K562 (cell line): ENCODE measurements at regions not wholly inside any gene's neighbourhood (a gene's known extent, or its start where the extent isn't known, plus 50 kb on each side); places are given as distances from the start of the nearest gene placed in this dataset.

ENCODE experiments used
- ATAC-seq: fragments of 200-7000 bp; cut with Tn5 transposase; 3 replicates; pipeline ENCODE4 v1.9.1; 2020; ENCODE audit warnings: moderate library complexity
- BruUV-seq: library from RNA; stranded (reverse); fragments of 400-500 nt; replicated peaks from 2 replicates; lab custom pipeline; 2021; lab: Mats Ljungman, UMichigan
- CTCF ChIA-PET: fragments of 300-600 bp; formaldehyde crosslinking; extraction: SDS; loops from one replicate; lab custom pipeline; 2021; ENCODE audit warnings: low intra/inter-chr PET ratio; lab: Yijun Ruan, JAX
- POLR2A ChIA-PET: fragments of 300-600, 350-650 bp; sonication (Branson Sonifier 250); formaldehyde crosslinking; extraction: SDS; loops from one replicate; lab custom pipeline; 2021; ENCODE audit warnings: antibody characterized with exemption, inconsistent platforms; lab: Yijun Ruan, JAX
- DNase-seq, 4 experiments: peaks; one replicate each; pipeline versions ENCODE4 v3.0.0 to v3.0.0-alpha.2; 2011 to 2018; ENCODE audit warnings: low spot score in 3 of 4, mixed read lengths in 3 of 4; ENCODE audit errors: extremely low read depth in 1 of 4
- FAIRE-seq: peaks from 2 replicates; lab custom pipeline; 2011; peaks lifted over from hg19 to GRCh38; lab: Jason Lieb, UNC
- H2AFZ ChIP-seq: 2 replicates; pipeline ENCODE4 v1.6.0; 2011; ENCODE audit warnings: low read depth, low read length, control low read depth, inconsistent platforms
- H3K27ac ChIP-seq: fragments of 200-600 bp; 3 replicates; pipeline ENCODE4 v1.8.0; 2011; ENCODE audit warnings: low read depth, mild to moderate bottlenecking, control low read depth, inconsistent platforms, low read length, moderate library complexity, mixed read lengths; ENCODE audit errors: extremely low read depth
- H3K27me3 ChIP-seq, 2 experiments: fragments of 300-600 bp in 1 of 2; 2 replicates in 1 of 2; 3 replicates in 1 of 2; pipeline versions ENCODE4 v1.6.0 to v1.8.0; 2011; ENCODE audit warnings: inconsistent platforms in 2 of 2, low read length in 2 of 2, mild to moderate bottlenecking in 1 of 2, mixed read lengths in 1 of 2, moderate library complexity in 1 of 2; ENCODE audit not compliant: control insufficient read depth in 2 of 2, insufficient read depth in 2 of 2
- H3K36me3 ChIP-seq: fragments of 300-600 bp; 3 replicates; pipeline ENCODE4 v1.8.0; 2011; ENCODE audit warnings: mild to moderate bottlenecking, low read length, inconsistent platforms; ENCODE audit not compliant: control insufficient read depth, insufficient read depth
- H3K4me1 ChIP-seq, 2 experiments: fragments of 200-600 bp in 1 of 2; replicated peaks in 1 of 2; 2 replicates in 1 of 2; 3 replicates in 1 of 2; pipeline versions ENCODE4 v1.5.1 to v1.8.0; 2011; ENCODE audit warnings: inconsistent platforms in 2 of 2, low read length in 2 of 2, mild to moderate bottlenecking in 1 of 2, mixed read lengths in 1 of 2, moderate library complexity in 1 of 2; ENCODE audit not compliant: control insufficient read depth in 2 of 2, insufficient read depth in 2 of 2
- H3K4me2 ChIP-seq: 2 replicates; pipeline ENCODE4 v1.6.1; 2011; ENCODE audit warnings: low read length, control low read depth, inconsistent platforms, mixed read lengths; ENCODE audit not compliant: insufficient read depth
- H3K4me3 ChIP-seq: fragments of 200-600 bp; sonication (generic), shearing (Covaris generic); 2 replicates; pipeline ENCODE4 v1.5.1; 2016; ENCODE audit warnings: control low read depth, inconsistent platforms
- H3K79me2 ChIP-seq: fragments of 200-600 bp; 3 replicates; pipeline ENCODE4 v1.8.0; 2011; ENCODE audit warnings: low read length, inconsistent platforms; ENCODE audit not compliant: control insufficient read depth, insufficient read depth
- H3K9ac ChIP-seq, 2 experiments: 2 replicates each; pipeline versions ENCODE4 v1.6.0 to v1.6.1; 2011; ENCODE audit warnings: low read depth in 2 of 2, low read length in 2 of 2, control low read depth in 1 of 2, inconsistent platforms in 1 of 2, mild to moderate bottlenecking in 1 of 2, mixed read lengths in 1 of 2; ENCODE audit not compliant: insufficient read depth in 1 of 2
- H3K9me1 ChIP-seq: one replicate; pipeline ENCODE4 v1.6.0; 2011; ENCODE audit warnings: inconsistent platforms, mild to moderate bottlenecking, low read length, moderate library complexity; ENCODE audit not compliant: control insufficient read depth, insufficient read depth
- H3K9me3 ChIP-seq: replicated peaks from 2 replicates; pipeline ENCODE4 v1.5.1; 2011; ENCODE audit warnings: low read depth, low read length, inconsistent platforms; ENCODE audit not compliant: control insufficient read depth, insufficient read depth
- H4K20me1 ChIP-seq: replicated peaks from 2 replicates; pipeline ENCODE4 v1.6.1; 2011; ENCODE audit warnings: low read length, inconsistent platforms, mixed read lengths; ENCODE audit not compliant: control insufficient read depth, insufficient read depth
- IRF2 ChIP-seq: sonication (generic); formaldehyde crosslinking; IDR thresholded peaks from 2 replicates; pipeline ENCODE4 v1.8.1; 2022; ENCODE audit warnings: mild to moderate bottlenecking, missing genetic modification reagents
- MEIS2 ChIP-seq: fragments of 450-650 bp; IDR thresholded peaks from 2 replicates; pipeline ENCODE4 v1.6.1; 2014; ENCODE audit warnings: mild to moderate bottlenecking; ENCODE audit not compliant: partially characterized antibody
- RAD21 ChIP-seq, 2 experiments: fragments of 250-450 bp in 1 of 2; fragments of 450-650 bp in 1 of 2; sonication (Bioruptor Pico) in 1 of 2; formaldehyde crosslinking in 1 of 2; IDR thresholded peaks in 1 of 2; conservative IDR thresholded peaks in 1 of 2; 2 replicates each; pipeline versions ENCODE4 v1.4.0 to v1.8.0; 2020 to 2022; ENCODE audit warnings: mild to moderate bottlenecking in 2 of 2, moderate library complexity in 1 of 2
- WGBS: fragments of 100-300 bp; shearing (Covaris generic); methylation state at CpG from one replicate; pipeline ENCODE4 v1.1.6; 2016; ENCODE audit warnings: low coverage, mixed read lengths; ENCODE audit not compliant: insufficient coverage; ENCODE audit errors: missing lambda C conversion rate; 5-methylcytosine and 5-hydroxymethylcytosine counted together
- in situ Hi-C: fragments of 300-500 bp; cut with MboI; formaldehyde crosslinking; loops from 4 replicates; pipeline ENCODE4 v1.15.0; 2018; ENCODE audit warnings: inconsistent platforms, mixed read lengths
- intact Hi-C: fragments of 100-400 bp; cut with micrococcal nuclease; formaldehyde crosslinking; loops from 2 replicates; pipeline ENCODE4 v1.14.2; 2022
- TF ChIP-seq, protein P1 (sequence below), 2 experiments: fragments of 450-650 bp; formaldehyde crosslinking in 1 of 2; IDR thresholded peaks; 2 replicates each; pipeline versions ENCODE4 v1.4.0 to v1.6.1; 2014 to 2020; ENCODE audit warnings: mild to moderate bottlenecking in 2 of 2, borderline replicate concordance in 1 of 2, low read depth in 1 of 2
- TF ChIP-seq, protein P2 (sequence below), 3 experiments: IDR thresholded peaks in 2 of 3; conservative IDR thresholded peaks in 1 of 3; 2 replicates each; pipeline ENCODE4 v1.5.1; 2011 to 2012; ENCODE audit warnings: low read length in 3 of 3, mild to moderate bottlenecking in 3 of 3, control low read depth in 2 of 3, improper control_type of control experiment in 1 of 3, inconsistent platforms in 1 of 3, low read depth in 1 of 3, mixed read lengths in 1 of 3, moderate library complexity in 1 of 3; ENCODE audit not compliant: insufficient read depth in 2 of 3

DNA sequence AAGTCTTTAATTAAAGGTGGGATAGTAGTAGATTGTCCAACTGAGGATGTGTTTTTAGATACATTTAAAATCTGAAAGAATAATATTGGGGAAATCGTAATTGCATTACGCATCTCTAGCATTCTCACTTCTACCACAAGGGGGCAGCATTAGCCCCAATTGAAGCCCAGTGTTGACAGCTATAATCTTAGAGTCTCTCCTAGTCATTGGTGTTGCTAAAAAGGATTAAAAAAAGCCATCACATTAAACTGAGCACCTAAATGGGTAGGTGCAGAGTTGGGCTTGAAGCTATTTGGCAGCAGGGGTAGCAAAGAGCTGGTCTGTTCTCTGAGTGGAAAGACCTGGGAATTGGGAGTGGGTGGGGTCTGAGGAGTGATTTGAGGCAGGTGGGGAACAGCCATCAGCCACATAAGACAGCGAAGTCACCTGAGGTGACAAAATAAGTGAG is 177.2 kb downstream of the OSTF1 start:
- Histone ChIP-seq H4K20me1 (no peaks in the 10 kb centered on the region), H3K4me1 (no peaks in the 10 kb centered on the region), H3K36me3 (no peaks in the 10 kb centered on the region), H2AFZ (no peak overlapping the region), H3K27ac (no peak overlapping the region), H3K79me2 (no peaks in the 10 kb centered on the region), H3K9me1 (no peaks in the 10 kb centered on the region), H3K9me3 (no peaks in the 10 kb centered on the region), H3K4me3 (no peak overlapping the region), H3K4me2 (no peak overlapping the region), H3K9ac (no peak overlapping the region), H3K27me3 (no peaks in the 10 kb centered on the region)
- no TSS peak for BruUV-seq
- intact Hi-C loops (loop anchor here (1.0 to 2.0 kb wide), 3 partner anchors 65 to 1037 kb away; no protein-coding TSS in a partner anchor), in situ Hi-C loops (no loop called here)
- TF ChIP-seq, protein P1, sequence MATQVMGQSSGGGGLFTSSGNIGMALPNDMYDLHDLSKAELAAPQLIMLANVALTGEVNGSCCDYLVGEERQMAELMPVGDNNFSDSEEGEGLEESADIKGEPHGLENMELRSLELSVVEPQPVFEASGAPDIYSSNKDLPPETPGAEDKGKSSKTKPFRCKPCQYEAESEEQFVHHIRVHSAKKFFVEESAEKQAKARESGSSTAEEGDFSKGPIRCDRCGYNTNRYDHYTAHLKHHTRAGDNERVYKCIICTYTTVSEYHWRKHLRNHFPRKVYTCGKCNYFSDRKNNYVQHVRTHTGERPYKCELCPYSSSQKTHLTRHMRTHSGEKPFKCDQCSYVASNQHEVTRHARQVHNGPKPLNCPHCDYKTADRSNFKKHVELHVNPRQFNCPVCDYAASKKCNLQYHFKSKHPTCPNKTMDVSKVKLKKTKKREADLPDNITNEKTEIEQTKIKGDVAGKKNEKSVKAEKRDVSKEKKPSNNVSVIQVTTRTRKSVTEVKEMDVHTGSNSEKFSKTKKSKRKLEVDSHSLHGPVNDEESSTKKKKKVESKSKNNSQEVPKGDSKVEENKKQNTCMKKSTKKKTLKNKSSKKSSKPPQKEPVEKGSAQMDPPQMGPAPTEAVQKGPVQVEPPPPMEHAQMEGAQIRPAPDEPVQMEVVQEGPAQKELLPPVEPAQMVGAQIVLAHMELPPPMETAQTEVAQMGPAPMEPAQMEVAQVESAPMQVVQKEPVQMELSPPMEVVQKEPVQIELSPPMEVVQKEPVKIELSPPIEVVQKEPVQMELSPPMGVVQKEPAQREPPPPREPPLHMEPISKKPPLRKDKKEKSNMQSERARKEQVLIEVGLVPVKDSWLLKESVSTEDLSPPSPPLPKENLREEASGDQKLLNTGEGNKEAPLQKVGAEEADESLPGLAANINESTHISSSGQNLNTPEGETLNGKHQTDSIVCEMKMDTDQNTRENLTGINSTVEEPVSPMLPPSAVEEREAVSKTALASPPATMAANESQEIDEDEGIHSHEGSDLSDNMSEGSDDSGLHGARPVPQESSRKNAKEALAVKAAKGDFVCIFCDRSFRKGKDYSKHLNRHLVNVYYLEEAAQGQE (IDR thresholded peaks at IDR 0.05; ENCODE audit: borderline replicate concordance) = peak; percentile 33; the same call in 1 of the 2 replicates
- TF ChIP-seq, protein P1 (CRISPR knock-in tag; IDR thresholded peaks at IDR 0.05; ENCODE audit: low read depth) = no peak
- TF ChIP-seq MEIS2 (peak; percentile 6), IRF2 (CRISPR knock-in tag) (no peak), RAD21 (CRISPR knock-in tag; conservative IDR thresholded peaks at IDR 0.05 in 1 of 2, IDR thresholded peaks at IDR 0.05 in 1 of 2) (peak; percentile 37 to 67)
- TF ChIP-seq, protein P2, sequence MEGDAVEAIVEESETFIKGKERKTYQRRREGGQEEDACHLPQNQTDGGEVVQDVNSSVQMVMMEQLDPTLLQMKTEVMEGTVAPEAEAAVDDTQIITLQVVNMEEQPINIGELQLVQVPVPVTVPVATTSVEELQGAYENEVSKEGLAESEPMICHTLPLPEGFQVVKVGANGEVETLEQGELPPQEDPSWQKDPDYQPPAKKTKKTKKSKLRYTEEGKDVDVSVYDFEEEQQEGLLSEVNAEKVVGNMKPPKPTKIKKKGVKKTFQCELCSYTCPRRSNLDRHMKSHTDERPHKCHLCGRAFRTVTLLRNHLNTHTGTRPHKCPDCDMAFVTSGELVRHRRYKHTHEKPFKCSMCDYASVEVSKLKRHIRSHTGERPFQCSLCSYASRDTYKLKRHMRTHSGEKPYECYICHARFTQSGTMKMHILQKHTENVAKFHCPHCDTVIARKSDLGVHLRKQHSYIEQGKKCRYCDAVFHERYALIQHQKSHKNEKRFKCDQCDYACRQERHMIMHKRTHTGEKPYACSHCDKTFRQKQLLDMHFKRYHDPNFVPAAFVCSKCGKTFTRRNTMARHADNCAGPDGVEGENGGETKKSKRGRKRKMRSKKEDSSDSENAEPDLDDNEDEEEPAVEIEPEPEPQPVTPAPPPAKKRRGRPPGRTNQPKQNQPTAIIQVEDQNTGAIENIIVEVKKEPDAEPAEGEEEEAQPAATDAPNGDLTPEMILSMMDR (IDR thresholded peaks at IDR 0.05 in 2 of 3, conservative IDR thresholded peaks at IDR 0.05 in 1 of 3; ENCODE audit: insufficient read depth in 2 of 3, low read depth in 1 of 3, low read length in 3 of 3) = peak; percentile 54 to 69 (median 63)
- DNase-seq = peak; percentile 23 to 38 (median 32)
- FAIRE-seq = peak; percentile 26
- ChIA-PET CTCF (interaction anchor here (0.9 kb wide), 2 partner anchors 1037 to 1437 kb away, joined by 3 to 5 read pairs; no protein-coding TSS in a partner anchor), POLR2A (no interaction called here)
- 0% methylated on average over 3 of the region's 3 CpGs for WGBS
- peak; percentile 82 for ATAC-seq
